SU-DHL-6 (cell line): ENCODE measurements at regions not wholly inside any gene's neighbourhood (a gene's known extent, or its start where the extent isn't known, plus 50 kb on each side); places are given as distances from the start of the nearest gene placed in this dataset.

Experiments used
- H2AFZ ChIP-seq: fragments of 200-600 bp; sonication (generic); 2 replicates; pipeline ENCODE4 v1.6.1; 2014; ENCODE audit warnings: low read depth, mild to moderate bottlenecking, moderate library complexity, mixed read lengths, antibody characterized with exemption, low read length; ENCODE audit not compliant: severe bottlenecking
- H3F3A ChIP-seq: fragments of 200-600 bp; shearing (Covaris generic); 2 replicates; pipeline ENCODE4 v1.6.0; 2016; ENCODE audit warnings: antibody characterized with exemption, mild to moderate bottlenecking; ENCODE audit not compliant: insufficient read depth
- H3K27ac ChIP-seq: fragments of 200-600 bp; sonication (generic); 2 replicates; pipeline ENCODE4 v1.5.1; 2016; ENCODE audit warnings: low read depth, mild to moderate bottlenecking, low read length, moderate library complexity, mixed read lengths
- H3K27me3 ChIP-seq: fragments of 200-600 bp; sonication (generic), shearing (Covaris generic); 2 replicates; pipeline ENCODE4 v1.6.0; 2014; ENCODE audit warnings: mild to moderate bottlenecking, low read length
- H3K36me3 ChIP-seq: fragments of 200-600 bp; sonication (generic); 2 replicates; pipeline ENCODE4 v1.6.1; 2014; ENCODE audit warnings: mild to moderate bottlenecking, low read length, mixed read lengths
- H3K4me2 ChIP-seq: fragments of 300-600, 200-600 bp; shearing (Covaris generic), sonication (generic); 2 replicates; pipeline ENCODE4 v1.6.0; 2014; ENCODE audit warnings: low read length, low read depth, mild to moderate bottlenecking; ENCODE audit not compliant: poor library complexity, severe bottlenecking
- H3K4me3 ChIP-seq: fragments of 200-600 bp; sonication (generic); 2 replicates; pipeline ENCODE4 v1.5.1; 2014; ENCODE audit warnings: antibody characterized with exemption, low read length, mild to moderate bottlenecking, mixed read lengths; ENCODE audit not compliant: insufficient read depth, poor library complexity, severe bottlenecking
- H3K79me2 ChIP-seq: fragments of 200-600 bp; sonication (generic); 2 replicates; pipeline ENCODE4 v1.6.1; 2014; ENCODE audit warnings: mild to moderate bottlenecking, low read length, moderate library complexity; ENCODE audit not compliant: insufficient read depth
- H3K9ac ChIP-seq: fragments of 200-600 bp; sonication (generic); 2 replicates; pipeline ENCODE4 v1.7.0; 2014; ENCODE audit warnings: mild to moderate bottlenecking, low read length
- H3K9me2 ChIP-seq: fragments of 200-600 bp; sonication (generic); replicated peaks from 2 replicates; pipeline ENCODE4 v1.6.1; 2014; ENCODE audit warnings: low read length; ENCODE audit not compliant: insufficient read depth
- H3K9me3 ChIP-seq: fragments of 200-600 bp; sonication (generic); 2 replicates; pipeline ENCODE4 v1.6.1; 2014; ENCODE audit warnings: low read length, mixed read lengths; ENCODE audit not compliant: insufficient read depth
- H4K20me1 ChIP-seq: fragments of 200-600 bp; sonication (generic); 2 replicates; pipeline ENCODE4 v1.6.1; 2014; ENCODE audit warnings: low read depth, mild to moderate bottlenecking, antibody characterized with exemption, low read length, moderate library complexity, mixed read lengths
- EZH2phosphoT487 ChIP-seq: fragments of 200-600 bp; sonication (generic), shearing (Covaris generic); conservative IDR thresholded peaks from 2 replicates; pipeline ENCODE4 v1.6.1; 2018; ENCODE audit warnings: mild to moderate bottlenecking, antibody characterized with exemption, low read length, moderate library complexity, mixed read lengths
- TF ChIP-seq, protein P1 (sequence below): fragments of 200-600 bp; sonication (generic); IDR thresholded peaks from one replicate; pipeline ENCODE4 v1.5.1; 2017; ENCODE audit warnings: antibody characterized with exemption, mild to moderate bottlenecking, low read length, moderate library complexity; ENCODE audit not compliant: insufficient read depth, poor library complexity, severe bottlenecking

DNA sequence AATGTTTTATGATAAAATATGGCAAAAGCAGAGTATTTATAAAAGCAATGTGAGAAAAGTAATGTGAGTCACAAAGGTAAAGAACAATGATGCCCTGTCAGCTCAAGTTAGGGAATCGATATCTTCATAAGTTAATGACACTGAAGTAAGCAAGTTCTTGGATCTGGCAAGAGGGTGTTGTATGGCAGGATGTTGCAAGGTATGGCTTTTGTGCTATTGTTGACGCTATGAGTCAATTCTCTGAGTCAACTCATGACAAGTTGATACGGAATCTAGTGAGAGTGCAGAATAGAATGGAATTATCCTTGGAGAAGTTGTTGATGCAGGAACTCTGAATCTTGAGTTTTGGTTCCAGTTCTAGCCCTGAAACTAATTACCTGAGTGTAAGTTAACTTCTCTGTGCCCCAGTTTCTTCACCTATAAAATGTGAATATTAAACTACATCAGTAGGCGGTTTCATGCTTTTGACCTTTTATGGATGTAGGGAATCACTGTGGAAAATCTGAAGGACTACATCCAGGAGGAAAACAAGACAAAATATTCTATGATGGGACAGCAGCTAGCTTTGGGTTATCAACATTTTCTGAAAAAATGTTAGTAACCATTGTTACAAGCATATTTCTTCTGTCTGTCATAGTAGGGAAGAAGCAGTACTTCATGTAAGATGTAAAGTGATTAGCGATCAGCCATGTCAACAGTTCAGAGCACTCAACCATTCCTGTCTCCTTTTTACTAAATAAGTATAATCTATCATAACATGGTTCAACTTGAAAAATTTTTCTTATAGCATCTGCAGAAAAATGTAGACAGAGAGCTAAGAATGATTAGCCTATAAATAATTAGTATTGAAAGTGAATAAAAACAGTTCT lies 96.9 kb downstream of the ATP6V1G3 start:
- no peaks in the 10 kb centered on the region for H3K79me2 ChIP-seq
- no peaks in the 10 kb centered on the region for H4K20me1 ChIP-seq
- H3K9me2 ChIP-seq: no peaks in the 10 kb centered on the region
- no peak for TF ChIP-seq EZH2phosphoT487
- TF ChIP-seq, protein P1, sequence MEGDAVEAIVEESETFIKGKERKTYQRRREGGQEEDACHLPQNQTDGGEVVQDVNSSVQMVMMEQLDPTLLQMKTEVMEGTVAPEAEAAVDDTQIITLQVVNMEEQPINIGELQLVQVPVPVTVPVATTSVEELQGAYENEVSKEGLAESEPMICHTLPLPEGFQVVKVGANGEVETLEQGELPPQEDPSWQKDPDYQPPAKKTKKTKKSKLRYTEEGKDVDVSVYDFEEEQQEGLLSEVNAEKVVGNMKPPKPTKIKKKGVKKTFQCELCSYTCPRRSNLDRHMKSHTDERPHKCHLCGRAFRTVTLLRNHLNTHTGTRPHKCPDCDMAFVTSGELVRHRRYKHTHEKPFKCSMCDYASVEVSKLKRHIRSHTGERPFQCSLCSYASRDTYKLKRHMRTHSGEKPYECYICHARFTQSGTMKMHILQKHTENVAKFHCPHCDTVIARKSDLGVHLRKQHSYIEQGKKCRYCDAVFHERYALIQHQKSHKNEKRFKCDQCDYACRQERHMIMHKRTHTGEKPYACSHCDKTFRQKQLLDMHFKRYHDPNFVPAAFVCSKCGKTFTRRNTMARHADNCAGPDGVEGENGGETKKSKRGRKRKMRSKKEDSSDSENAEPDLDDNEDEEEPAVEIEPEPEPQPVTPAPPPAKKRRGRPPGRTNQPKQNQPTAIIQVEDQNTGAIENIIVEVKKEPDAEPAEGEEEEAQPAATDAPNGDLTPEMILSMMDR: no peak
- H3K27ac ChIP-seq: no peak overlapping the region
- no peak overlapping the region for H3K4me2 ChIP-seq
- no peaks in the 10 kb centered on the region for H3K27me3 ChIP-seq
- no peaks in the 10 kb centered on the region for H3F3A ChIP-seq
- H2AFZ ChIP-seq: no peak overlapping the region
- no peaks in the 10 kb centered on the region for H3K9me3 ChIP-seq
- no peak overlapping the region for H3K9ac ChIP-seq
- H3K4me3 ChIP-seq: no peak overlapping the region
- no peaks in the 10 kb centered on the region for H3K36me3 ChIP-seq

DNA sequence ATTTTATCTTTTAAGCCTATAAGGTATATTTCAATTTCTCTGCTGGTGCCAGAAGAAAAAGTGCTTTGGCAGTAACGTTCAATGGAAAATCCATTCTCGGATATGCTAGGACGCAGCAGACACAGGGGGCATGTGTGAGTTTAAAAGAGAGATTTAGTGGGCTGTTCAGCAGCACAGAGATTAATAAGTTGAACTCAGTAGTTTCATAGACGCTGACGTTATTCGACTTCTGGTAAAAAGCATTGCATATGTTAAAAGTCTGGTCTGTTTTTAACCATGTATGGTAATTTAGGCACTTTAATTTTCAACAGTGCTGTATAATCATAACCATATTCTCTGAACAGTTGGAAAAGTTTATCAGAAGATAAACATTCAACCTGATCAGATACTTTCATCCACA lies 99.6 kb downstream of the ATP6V1G3 start:
- Histone ChIP-seq H3K9me2 (no peaks in the 10 kb centered on the region), H3K4me3 (no peak overlapping the region), H3K27ac (no peak overlapping the region), H3K9me3 (no peaks in the 10 kb centered on the region), H3K9ac (no peak overlapping the region), H3K79me2 (no peaks in the 10 kb centered on the region), H3K4me2 (no peak overlapping the region), H3K36me3 (no peaks in the 10 kb centered on the region), H3K27me3 (no peaks in the 10 kb centered on the region), H3F3A (no peaks in the 10 kb centered on the region), H2AFZ (no peak overlapping the region), H4K20me1 (no peaks in the 10 kb centered on the region)
- TF ChIP-seq EZH2phosphoT487: no peak
- TF ChIP-seq, protein P1: no peak

DNA sequence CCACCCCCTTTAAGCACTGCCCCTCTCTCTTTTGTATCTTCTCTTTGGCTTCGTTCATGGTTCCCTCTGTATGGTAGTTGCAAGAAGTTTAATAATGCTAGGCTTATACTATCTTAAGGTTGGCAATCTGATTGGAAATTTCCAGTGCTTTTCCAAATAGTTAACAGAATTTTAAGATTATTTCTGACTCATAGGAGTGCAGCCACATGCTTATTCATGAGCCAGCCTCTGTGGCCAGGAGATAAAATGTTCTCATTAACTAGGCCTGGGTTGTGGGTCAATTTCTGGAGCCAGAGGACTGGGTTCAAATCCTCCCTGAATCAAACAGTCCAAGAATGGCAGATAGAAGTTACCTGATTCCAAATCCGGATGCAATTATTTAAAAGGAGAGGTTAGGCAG lies 103.1 kb downstream of the ATP6V1G3 start:
- H3K36me3 ChIP-seq: no peaks in the 10 kb centered on the region
- H3K9me3 ChIP-seq: no peaks in the 10 kb centered on the region
- no peak overlapping the region for H3K9ac ChIP-seq
- H3F3A ChIP-seq: no peaks in the 10 kb centered on the region
- H3K79me2 ChIP-seq: no peaks in the 10 kb centered on the region
- H3K4me2 ChIP-seq: no peak overlapping the region
- no peak overlapping the region for H3K27ac ChIP-seq
- H4K20me1 ChIP-seq: no peaks in the 10 kb centered on the region
- TF ChIP-seq, protein P1: no peak
- no peak for TF ChIP-seq EZH2phosphoT487
- no peaks in the 10 kb centered on the region for H3K27me3 ChIP-seq
- no peak overlapping the region for H2AFZ ChIP-seq
- H3K4me3 ChIP-seq: no peak overlapping the region
- H3K9me2 ChIP-seq: no peaks in the 10 kb centered on the region
